ENCODE measurements at regions not wholly inside any gene's neighbourhood (a gene's known extent, or its start where the extent isn't known, plus 50 kb on each side); places are given as distances from the start of the nearest gene placed in this dataset.

DNA sequence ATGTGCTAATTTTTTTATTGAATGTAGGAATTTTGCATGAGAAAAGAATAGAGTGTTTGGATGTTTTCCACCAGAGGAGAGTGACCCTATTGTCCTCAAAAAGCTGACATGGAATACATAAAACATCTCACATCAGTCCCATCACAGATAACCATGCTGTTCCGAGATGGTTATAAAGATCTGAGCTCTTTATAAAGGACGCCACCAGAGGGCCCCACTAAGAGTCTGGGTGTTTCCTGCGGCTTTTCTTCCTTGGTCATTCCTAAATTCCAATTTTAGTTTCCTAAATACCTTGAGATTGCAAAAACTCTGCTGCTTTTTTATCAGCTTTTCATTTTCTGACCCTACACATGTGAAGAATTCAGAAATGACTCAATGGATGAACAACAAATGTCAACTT is 504.5 kb upstream of the FRG1 start:
- no peaks in the 10 kb centered on the region for H3K36me3 ChIP-seq
- no peaks in the 10 kb centered on the region for H3K4me1 ChIP-seq (ENCODE audit: control insufficient read depth in 1 of 2, low read depth in 2 of 2)
- H3K4me3 ChIP-seq = no peak overlapping the region
- no peaks in the 10 kb centered on the region for H3K9me3 ChIP-seq
- no peak for DNase-seq (ENCODE audit: low spot score)
- H3K27ac ChIP-seq = no peak overlapping the region
- ATAC-seq (ENCODE audit: insufficient number of reproducible peaks, low FRiP score, low read depth) = no peak
- H3K27me3 ChIP-seq (replicated peaks; ENCODE audit: insufficient read depth) = no peaks in the 10 kb centered on the region
- TF ChIP-seq, protein P1, sequence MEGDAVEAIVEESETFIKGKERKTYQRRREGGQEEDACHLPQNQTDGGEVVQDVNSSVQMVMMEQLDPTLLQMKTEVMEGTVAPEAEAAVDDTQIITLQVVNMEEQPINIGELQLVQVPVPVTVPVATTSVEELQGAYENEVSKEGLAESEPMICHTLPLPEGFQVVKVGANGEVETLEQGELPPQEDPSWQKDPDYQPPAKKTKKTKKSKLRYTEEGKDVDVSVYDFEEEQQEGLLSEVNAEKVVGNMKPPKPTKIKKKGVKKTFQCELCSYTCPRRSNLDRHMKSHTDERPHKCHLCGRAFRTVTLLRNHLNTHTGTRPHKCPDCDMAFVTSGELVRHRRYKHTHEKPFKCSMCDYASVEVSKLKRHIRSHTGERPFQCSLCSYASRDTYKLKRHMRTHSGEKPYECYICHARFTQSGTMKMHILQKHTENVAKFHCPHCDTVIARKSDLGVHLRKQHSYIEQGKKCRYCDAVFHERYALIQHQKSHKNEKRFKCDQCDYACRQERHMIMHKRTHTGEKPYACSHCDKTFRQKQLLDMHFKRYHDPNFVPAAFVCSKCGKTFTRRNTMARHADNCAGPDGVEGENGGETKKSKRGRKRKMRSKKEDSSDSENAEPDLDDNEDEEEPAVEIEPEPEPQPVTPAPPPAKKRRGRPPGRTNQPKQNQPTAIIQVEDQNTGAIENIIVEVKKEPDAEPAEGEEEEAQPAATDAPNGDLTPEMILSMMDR (IDR thresholded peaks at IDR 0.05) = no peak

DNA sequence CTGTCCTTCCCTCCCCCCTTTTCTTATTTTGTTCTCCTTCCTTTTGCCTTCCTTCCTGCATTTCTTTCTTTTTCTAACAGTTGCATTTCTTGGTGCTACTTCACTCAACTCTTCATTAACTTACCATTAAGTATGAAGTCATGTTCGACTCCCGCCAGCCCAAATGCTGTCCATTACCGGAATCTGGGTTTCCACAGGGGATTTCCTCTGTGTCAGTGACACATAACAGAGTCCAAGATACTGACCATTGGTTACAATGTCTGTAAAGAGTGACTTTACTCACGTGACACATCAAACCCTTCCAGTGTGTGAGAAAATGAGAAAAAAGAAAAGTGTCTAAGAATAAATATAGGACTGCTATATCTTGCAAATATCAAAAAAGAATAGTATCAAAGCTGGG is 500.0 kb upstream of the FRG1 start:
- ATAC-seq (ENCODE audit: insufficient number of reproducible peaks, low FRiP score, low read depth) = no peak

DNA sequence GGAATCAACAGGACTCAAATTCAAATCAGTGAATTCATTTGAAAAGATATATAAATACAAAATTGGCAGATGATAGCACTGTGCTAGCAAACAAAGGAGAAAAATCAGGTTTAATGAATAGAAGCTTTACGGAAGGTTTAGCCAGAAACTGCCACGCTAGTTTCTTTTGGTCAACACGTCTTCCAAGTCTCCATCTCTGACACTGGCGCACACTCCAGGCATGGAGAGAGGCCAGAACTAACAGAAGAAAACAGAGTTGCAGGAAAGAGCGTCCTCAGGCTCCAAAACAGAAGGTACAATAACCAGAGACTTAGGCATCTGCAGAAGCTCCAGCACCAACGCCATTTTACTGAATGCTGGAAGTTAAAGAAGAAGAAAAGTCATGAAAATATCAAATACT is 497.3 kb upstream of the FRG1 start:
- DNase-seq (ENCODE audit: low spot score) (no peak), ATAC-seq (ENCODE audit: insufficient number of reproducible peaks, low FRiP score, low read depth) (no peak)
- TF ChIP-seq, protein P1 (IDR thresholded peaks at IDR 0.05) = no peak
- Histone ChIP-seq H3K4me1 (ENCODE audit: control insufficient read depth in 1 of 2, low read depth in 2 of 2) (no peaks in the 10 kb centered on the region), H3K27ac (no peak overlapping the region), H3K9me3 (no peaks in the 10 kb centered on the region), H3K4me3 (no peak overlapping the region), H3K36me3 (no peaks in the 10 kb centered on the region), H3K27me3 (replicated peaks; ENCODE audit: insufficient read depth) (no peaks in the 10 kb centered on the region)

More for the DNA sequence above, 500.0 kb upstream of the FRG1 start:
- no peaks in the 10 kb centered on the region for H3K36me3 ChIP-seq
- DNase-seq (ENCODE audit: low spot score) = no peak
- no peaks in the 10 kb centered on the region for H3K4me1 ChIP-seq (ENCODE audit: control insufficient read depth in 1 of 2, low read depth in 2 of 2)
- H3K27ac ChIP-seq = no peak overlapping the region
- H3K27me3 ChIP-seq (replicated peaks; ENCODE audit: insufficient read depth) = no peaks in the 10 kb centered on the region
- H3K9me3 ChIP-seq = no peaks in the 10 kb centered on the region
- no peak overlapping the region for H3K4me3 ChIP-seq
- TF ChIP-seq, protein P1 (IDR thresholded peaks at IDR 0.05) = no peak

DNA sequence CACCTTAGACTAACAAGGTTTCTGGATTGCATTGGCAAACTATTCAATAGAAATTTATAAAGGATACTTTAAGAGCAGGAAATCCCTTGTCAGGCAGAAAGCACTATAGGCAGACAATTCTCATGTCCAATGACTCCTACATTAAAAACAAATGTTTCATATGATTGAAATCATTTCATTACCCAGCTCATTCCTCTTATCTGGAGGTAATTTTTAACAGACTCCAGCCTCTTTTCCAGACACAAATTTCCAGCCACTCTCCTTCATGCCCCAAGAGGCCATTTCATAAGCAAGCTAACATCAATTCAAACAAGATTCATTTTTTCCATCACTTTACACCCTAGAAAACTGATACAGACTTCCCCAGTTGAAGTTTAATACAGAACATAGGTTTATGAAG is 495.1 kb upstream of the FRG1 start:
- no peaks in the 10 kb centered on the region for H3K36me3 ChIP-seq
- no peak for ATAC-seq (ENCODE audit: insufficient number of reproducible peaks, low FRiP score, low read depth)
- no peak for DNase-seq (ENCODE audit: low spot score)
- TF ChIP-seq, protein P1 (IDR thresholded peaks at IDR 0.05) = no peak
- H3K27ac ChIP-seq = no peak overlapping the region
- no peak overlapping the region for H3K4me3 ChIP-seq
- no peaks in the 10 kb centered on the region for H3K9me3 ChIP-seq
- no peaks in the 10 kb centered on the region for H3K27me3 ChIP-seq (replicated peaks; ENCODE audit: insufficient read depth)
- H3K4me1 ChIP-seq (ENCODE audit: control insufficient read depth in 1 of 2, low read depth in 2 of 2) = no peaks in the 10 kb centered on the region

DNA sequence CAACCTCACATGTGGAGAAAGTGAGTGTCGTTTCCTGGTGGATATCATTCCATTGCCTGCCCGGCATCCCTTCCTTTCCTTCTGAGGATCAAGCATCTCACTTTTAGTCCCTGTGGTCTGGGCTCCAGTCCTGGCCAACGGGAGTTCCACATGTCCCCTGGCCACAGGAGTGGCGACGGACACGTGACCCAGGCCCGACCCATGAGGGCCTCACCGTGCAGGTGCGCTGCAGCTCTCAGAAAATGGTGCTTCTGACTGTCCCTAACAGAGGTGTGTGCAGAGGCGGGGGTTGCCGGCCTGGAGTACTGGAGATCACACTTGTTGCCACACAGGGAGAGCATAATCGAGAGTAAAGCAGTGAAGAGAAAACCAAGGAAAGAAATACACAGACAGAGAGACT is 476.9 kb upstream of the FRG1 start:
- Histone ChIP-seq H3K4me1 (ENCODE audit: control insufficient read depth in 1 of 2, low read depth in 2 of 2) (no peaks in the 10 kb centered on the region), H3K36me3 (no peaks in the 10 kb centered on the region), H3K9me3 (no peaks in the 10 kb centered on the region), H3K27ac (no peak overlapping the region), H3K4me3 (no peak overlapping the region), H3K27me3 (replicated peaks; ENCODE audit: insufficient read depth) (no peaks in the 10 kb centered on the region)
- TF ChIP-seq, protein P1 (IDR thresholded peaks at IDR 0.05) = no peak
- ATAC-seq (ENCODE audit: insufficient number of reproducible peaks, low FRiP score, low read depth) = no peak
- no peak for DNase-seq (ENCODE audit: low spot score)
